ENCODE measurements at regions not wholly inside any gene's neighbourhood (a gene's known extent, or its start where the extent isn't known, plus 50 kb on each side); places are given as distances from the start of the nearest gene placed in this dataset.

GRCh38 chr7:67858931-67859330 is 862.3 kb downstream of the TYW1 start:
- no peak for DNase-seq
- peaks cover 11 to 13% of the 10 kb centered on the region in 2 donors for H3K9me3 Mint-ChIP-seq
- no peak overlapping the region for H3K4me3 Mint-ChIP-seq
- H3K36me3 Mint-ChIP-seq: peaks cover 0 to 5% of the 10 kb centered on the region in 2 donors
- H3K27ac Mint-ChIP-seq: no peak overlapping the region
- no peaks in the 10 kb centered on the region for H3K27me3 Mint-ChIP-seq
- ATAC-seq (replicated peaks): no peak
- no peaks in the 10 kb centered on the region for H3K4me1 Mint-ChIP-seq

DNA sequence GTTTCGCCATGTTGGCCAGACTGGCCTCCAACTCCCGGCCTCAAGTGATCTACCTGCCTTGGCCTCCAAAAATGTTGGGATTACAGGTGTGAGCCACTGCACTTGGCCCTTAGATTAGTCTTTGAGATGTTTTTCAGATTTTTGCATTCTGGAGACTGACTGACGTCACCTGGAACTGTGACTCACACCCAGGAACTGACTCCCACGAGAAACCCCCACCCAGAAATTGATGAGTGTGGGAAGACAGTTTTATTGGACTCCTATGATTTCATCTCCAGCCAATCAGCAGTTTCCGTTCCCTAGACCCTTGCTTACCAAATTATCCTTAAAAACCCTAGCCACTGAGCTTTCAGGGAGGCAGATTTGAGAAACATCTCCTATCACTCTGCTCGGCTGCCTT is 867.3 kb downstream of the TYW1 start:
- Mint-ChIP-seq H3K9me3 (peaks cover 15 to 19% of the 10 kb centered on the region in 2 donors), H3K27ac (no peak overlapping the region), H3K4me1 (no peaks in the 10 kb centered on the region), H3K27me3 (no peaks in the 10 kb centered on the region), H3K4me3 (no peak overlapping the region), H3K36me3 (peaks cover 0 to 5% of the 10 kb centered on the region in 2 donors)
- ATAC-seq (replicated peaks) (no peak), DNase-seq (no peak)

DNA sequence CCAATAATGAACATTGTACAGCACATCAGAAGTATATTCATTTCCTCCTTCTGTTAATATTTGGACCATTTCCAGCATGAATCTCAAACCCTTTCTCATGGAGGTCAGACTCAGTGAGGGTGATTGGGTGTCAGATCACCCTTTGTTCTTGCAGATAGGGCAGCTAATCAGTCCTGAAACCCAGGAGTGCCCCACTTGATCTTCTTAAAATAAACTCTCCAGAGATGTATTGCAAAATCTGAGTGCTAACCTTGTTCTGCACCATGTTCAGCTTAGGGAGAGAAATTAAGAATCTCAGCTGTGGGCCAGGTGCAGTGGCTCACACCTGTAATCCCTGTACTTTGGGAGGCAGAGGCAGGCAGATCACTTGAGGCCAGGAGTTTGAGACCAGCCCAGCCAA is 869.4 kb downstream of the TYW1 start:
- Mint-ChIP-seq H3K4me1 (no peaks in the 10 kb centered on the region), H3K4me3 (no peak overlapping the region), H3K27me3 (no peaks in the 10 kb centered on the region), H3K9me3 (peaks cover 23 to 24% of the 10 kb centered on the region in 2 donors), H3K36me3 (peaks cover 0 to 5% of the 10 kb centered on the region in 2 donors), H3K27ac (no peak overlapping the region)
- DNase-seq (no peak), ATAC-seq (replicated peaks) (no peak)

- peaks cover 20% of the 10 kb centered on the region in 2 donors for H3K9me3 Mint-ChIP-seq
- ATAC-seq (replicated peaks): no peak
- H3K4me1 Mint-ChIP-seq: no peaks in the 10 kb centered on the region
- peaks cover 0 to 3% of the 10 kb centered on the region in 2 donors for H3K36me3 Mint-ChIP-seq
- no peak overlapping the region for H3K4me3 Mint-ChIP-seq
- H3K27ac Mint-ChIP-seq: no peak overlapping the region
- no peak for DNase-seq
- H3K27me3 Mint-ChIP-seq: no peaks in the 10 kb centered on the region
Observed at GRCh38 chr7:67866812-67867211, 870.2 kb downstream of the TYW1 start.

DNA sequence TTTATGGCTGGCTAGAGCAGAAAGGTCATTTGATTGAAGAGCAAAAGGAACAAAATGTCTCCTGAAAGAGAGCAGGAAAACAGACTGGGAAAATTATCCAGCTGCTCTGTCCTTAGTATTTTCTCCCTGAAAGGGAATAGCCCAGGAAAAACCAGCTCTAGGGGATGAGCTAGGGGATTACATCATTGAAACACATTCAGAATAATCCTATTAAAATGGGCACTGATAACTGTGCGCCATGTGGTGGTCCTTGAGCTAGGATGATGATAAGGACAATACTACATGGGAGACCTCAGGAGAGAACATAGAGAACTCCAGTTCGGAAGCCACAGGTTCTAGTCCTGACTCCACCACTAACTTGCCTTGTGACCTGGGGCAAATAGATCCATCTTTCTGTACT is 873.8 kb downstream of the TYW1 start:
- no peaks in the 10 kb centered on the region for H3K4me1 Mint-ChIP-seq
- H3K36me3 Mint-ChIP-seq: no peaks in the 10 kb centered on the region
- H3K9me3 Mint-ChIP-seq: peaks cover 8 to 15% of the 10 kb centered on the region in 2 donors
- H3K4me3 Mint-ChIP-seq: no peak overlapping the region
- H3K27ac Mint-ChIP-seq: no peak overlapping the region
- no peak for ATAC-seq (replicated peaks)
- DNase-seq: no peak
- H3K27me3 Mint-ChIP-seq: no peaks in the 10 kb centered on the region

DNA sequence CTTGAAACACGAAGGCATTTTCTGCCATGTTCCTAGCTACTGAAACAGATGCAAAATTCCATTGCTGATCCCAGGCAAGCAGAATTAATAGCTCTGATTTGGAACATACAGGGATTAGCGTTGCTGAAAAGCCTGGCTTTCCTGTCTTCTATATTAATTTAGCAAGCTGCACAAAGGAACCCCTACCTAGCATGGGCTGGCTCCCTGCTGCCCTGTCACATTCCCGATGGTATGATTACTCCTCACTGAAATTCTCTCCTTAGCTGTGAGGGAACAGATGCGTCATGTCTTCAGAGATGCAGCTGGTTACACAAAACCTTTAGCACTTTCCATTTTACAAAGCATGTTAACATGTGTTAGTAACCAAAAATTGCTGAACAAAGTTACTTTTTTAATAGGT is 878.9 kb downstream of the TYW1 start:
- no peaks in the 10 kb centered on the region for H3K36me3 Mint-ChIP-seq
- no peak for ATAC-seq (replicated peaks)
- peaks cover 3 to 14% of the 10 kb centered on the region in 2 donors for H3K9me3 Mint-ChIP-seq
- H3K27me3 Mint-ChIP-seq: no peaks in the 10 kb centered on the region
- no peak for DNase-seq
- H3K4me1 Mint-ChIP-seq: no peaks in the 10 kb centered on the region
- no peak overlapping the region for H3K4me3 Mint-ChIP-seq
- H3K27ac Mint-ChIP-seq: no peak overlapping the region

- Mint-ChIP-seq H3K27me3 (no peaks in the 10 kb centered on the region), H3K9me3 (peaks cover 8 to 15% of the 10 kb centered on the region in 2 donors), H3K4me1 (no peaks in the 10 kb centered on the region), H3K27ac (no peak overlapping the region), H3K4me3 (no peak overlapping the region), H3K36me3 (no peaks in the 10 kb centered on the region)
- DNase-seq (no peak), ATAC-seq (replicated peaks) (no peak)
Observed at GRCh38 chr7:67878808-67879207, 882.2 kb downstream of the TYW1 start.

- DNase-seq (no peak), ATAC-seq (replicated peaks) (no peak)
- H3K27me3 Mint-ChIP-seq: no peaks in the 10 kb centered on the region
- H3K36me3 Mint-ChIP-seq: no peaks in the 10 kb centered on the region
- peaks cover 17 to 24% of the 10 kb centered on the region in 2 donors for H3K9me3 Mint-ChIP-seq
- no peak overlapping the region for H3K4me3 Mint-ChIP-seq
- H3K27ac Mint-ChIP-seq: no peak overlapping the region
- H3K4me1 Mint-ChIP-seq: no peaks in the 10 kb centered on the region
Observed at GRCh38 chr7:67882843-67883242, 886.2 kb downstream of the TYW1 start.

- Mint-ChIP-seq H3K36me3 (peaks cover 0 to 4% of the 10 kb centered on the region in 2 donors), H3K4me1 (no peaks in the 10 kb centered on the region), H3K27me3 (no peaks in the 10 kb centered on the region), H3K9me3 (peaks cover 9 to 19% of the 10 kb centered on the region in 2 donors), H3K4me3 (no peak overlapping the region), H3K27ac (no peak overlapping the region)
- no peak for ATAC-seq (replicated peaks)
- no peak for DNase-seq
Observed at GRCh38 chr7:67890316-67890715, 893.7 kb downstream of the TYW1 start.

DNA sequence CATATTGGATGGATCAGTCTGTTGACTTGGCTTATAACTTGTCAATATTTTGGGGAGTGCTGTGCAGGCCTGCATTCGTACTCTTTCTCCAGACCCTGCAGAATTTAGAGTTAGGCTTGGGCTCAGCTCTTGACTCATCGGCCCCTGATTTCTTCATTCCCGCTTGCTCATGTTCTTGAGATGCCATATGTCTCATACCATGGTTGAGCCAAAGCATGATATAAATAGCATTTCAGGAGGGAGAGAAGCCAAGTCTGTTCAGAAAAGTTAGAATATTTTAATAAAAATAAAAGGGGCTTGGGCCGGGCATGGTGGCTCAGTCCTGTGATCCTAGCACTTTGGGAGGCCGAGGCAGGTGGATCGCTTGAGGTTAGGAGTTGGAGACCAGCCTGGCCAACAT is 898.1 kb downstream of the TYW1 start:
- no peak for ATAC-seq (replicated peaks)
- Mint-ChIP-seq H3K4me1 (no peaks in the 10 kb centered on the region), H3K27ac (no peak overlapping the region), H3K9me3 (peaks cover 9 to 11% of the 10 kb centered on the region in 2 donors), H3K27me3 (no peaks in the 10 kb centered on the region), H3K4me3 (no peak overlapping the region), H3K36me3 (peaks cover 0 to 2% of the 10 kb centered on the region in 2 donors)
- DNase-seq: no peak

- Mint-ChIP-seq H3K4me3 (no peak overlapping the region), H3K27me3 (no peaks in the 10 kb centered on the region), H3K36me3 (peaks cover 0 to 2% of the 10 kb centered on the region in 2 donors), H3K4me1 (no peaks in the 10 kb centered on the region), H3K9me3 (peaks cover 10 to 11% of the 10 kb centered on the region in 2 donors), H3K27ac (no peak overlapping the region)
- no peak for DNase-seq
- no peak for ATAC-seq (replicated peaks)
Observed at GRCh38 chr7:67896721-67897120, 900.1 kb downstream of the TYW1 start.

DNA sequence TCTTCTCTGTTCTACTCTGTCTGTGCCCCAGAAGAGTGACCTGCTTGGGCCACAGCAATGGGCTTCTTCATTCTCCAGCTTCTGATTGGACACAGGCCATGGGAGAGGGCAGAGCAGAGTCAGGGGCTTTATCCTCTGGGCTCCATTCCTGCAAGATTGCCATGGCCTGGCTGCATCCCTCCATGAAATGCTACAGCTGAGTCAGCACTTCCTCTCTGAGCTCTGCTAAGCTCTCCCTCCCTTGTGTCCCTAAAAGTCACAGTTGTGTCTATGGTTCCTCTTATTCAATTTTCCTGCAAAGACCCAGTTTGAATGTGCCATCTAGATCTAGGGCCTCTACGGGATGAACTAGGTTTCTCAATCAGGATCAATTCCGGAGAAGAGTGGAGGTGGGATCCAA is 903.8 kb downstream of the TYW1 start:
- no peak overlapping the region for H3K27ac Mint-ChIP-seq
- ATAC-seq (replicated peaks) (no peak), DNase-seq (no peak)
- H3K4me3 Mint-ChIP-seq: no peak overlapping the region
- no peaks in the 10 kb centered on the region for H3K4me1 Mint-ChIP-seq
- H3K9me3 Mint-ChIP-seq: peaks cover 17% of the 10 kb centered on the region in 2 donors
- no peaks in the 10 kb centered on the region for H3K27me3 Mint-ChIP-seq
- H3K36me3 Mint-ChIP-seq: peaks cover 0 to 2% of the 10 kb centered on the region in 2 donors

DNA sequence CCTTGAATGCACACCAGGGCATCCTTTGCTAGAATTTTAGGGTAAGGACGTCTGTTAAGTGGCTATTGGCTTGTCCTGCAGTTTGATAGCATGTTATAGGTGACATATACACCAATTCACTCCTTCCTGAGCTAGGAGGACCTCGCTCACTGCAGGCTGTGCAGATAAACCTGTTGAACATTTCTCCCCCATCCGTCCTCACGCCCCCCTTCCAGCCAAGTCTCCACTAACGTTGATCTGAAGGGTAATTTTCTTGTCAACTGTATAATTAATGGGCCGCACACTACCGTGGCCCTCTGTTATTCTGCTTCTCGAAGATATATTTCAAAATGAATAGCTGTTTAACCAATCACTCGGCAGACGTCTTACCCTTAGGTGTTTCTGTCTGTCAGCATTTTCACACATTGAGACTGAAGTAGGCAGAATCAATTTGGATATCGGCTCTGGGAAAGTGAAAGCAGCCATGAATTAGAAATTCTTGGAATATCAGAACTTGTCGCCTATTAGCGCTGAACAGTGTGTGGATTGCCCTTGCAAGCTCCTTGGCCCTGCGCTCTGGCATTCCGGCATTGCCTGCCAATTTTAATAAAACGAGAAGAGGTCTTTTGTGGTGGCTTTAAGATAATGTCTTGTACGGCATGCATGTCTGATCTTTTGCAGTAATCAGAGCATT is 905.3 kb downstream of the TYW1 start:
- ATAC-seq (replicated peaks) (no peak), DNase-seq (no peak)
- Mint-ChIP-seq H3K4me3 (no peak overlapping the region), H3K36me3 (no peaks in the 10 kb centered on the region), H3K27me3 (no peaks in the 10 kb centered on the region), H3K4me1 (no peaks in the 10 kb centered on the region), H3K27ac (no peak overlapping the region), H3K9me3 (peaks cover 11 to 17% of the 10 kb centered on the region in 2 donors)

DNA sequence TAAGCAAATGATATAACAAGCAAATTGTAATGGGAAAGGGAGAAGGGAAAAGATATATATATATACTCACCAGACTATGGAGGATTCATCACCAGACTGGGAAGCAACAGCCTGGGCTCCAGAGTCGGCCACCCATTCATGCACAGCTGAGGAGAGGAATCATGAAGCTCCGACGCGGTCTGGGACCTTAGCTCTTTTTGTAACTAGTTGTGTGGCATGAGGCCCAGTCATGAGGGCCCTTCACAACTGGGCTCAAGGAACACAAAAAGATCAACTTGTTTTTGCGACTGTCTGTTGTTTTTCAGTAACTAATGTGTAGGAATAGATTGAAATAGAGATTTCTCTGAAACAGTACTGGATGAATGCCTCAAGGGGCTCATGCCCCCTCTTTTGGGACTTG is 911.2 kb downstream of the TYW1 start:
- H3K36me3 Mint-ChIP-seq: no peaks in the 10 kb centered on the region

DNA sequence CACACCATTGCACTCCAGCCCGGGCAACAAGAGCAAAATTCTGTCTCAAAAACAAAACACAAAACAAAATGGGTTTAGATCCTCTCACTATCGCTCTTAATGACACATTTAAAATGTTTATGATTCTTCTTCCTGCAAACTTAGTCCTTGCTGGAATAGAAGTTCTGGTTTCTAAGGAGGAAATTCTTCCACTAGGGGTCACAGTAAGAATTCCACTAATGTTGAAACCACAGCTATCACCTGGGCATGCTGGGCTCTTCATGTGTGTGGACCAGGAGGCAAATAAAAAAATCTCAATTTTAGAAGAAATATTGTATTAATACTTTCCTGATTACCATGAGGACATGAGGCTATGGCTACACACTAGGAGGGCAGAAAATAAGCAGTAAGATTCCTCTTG is 915.8 kb downstream of the TYW1 start:
- DNase-seq (no peak), ATAC-seq (replicated peaks) (no peak)
- Mint-ChIP-seq H3K4me3 (no peak overlapping the region), H3K36me3 (peaks cover 0 to 5% of the 10 kb centered on the region in 2 donors), H3K27me3 (no peaks in the 10 kb centered on the region), H3K4me1 (no peaks in the 10 kb centered on the region), H3K27ac (no peak overlapping the region), H3K9me3 (peaks cover 6 to 18% of the 10 kb centered on the region in 2 donors)

More for the DNA sequence above, 911.2 kb downstream of the TYW1 start:
- H3K27ac Mint-ChIP-seq: no peak overlapping the region
- H3K9me3 Mint-ChIP-seq: peaks cover 10 to 14% of the 10 kb centered on the region in 2 donors
- no peaks in the 10 kb centered on the region for H3K27me3 Mint-ChIP-seq
- DNase-seq (no peak), ATAC-seq (replicated peaks) (no peak)
- H3K4me1 Mint-ChIP-seq: no peaks in the 10 kb centered on the region
- no peak overlapping the region for H3K4me3 Mint-ChIP-seq

All from stimulated activated naive B cell treated with anti-CD40 and anti-IgM and Interleukin-4, amounts not matched to agents 10 μg/mL and 1 μg/mL and 100 μg/mL, for 72 hours (primary cell).